DND-41 (cell line): ENCODE measurements at regions not wholly inside any gene's neighbourhood (a gene's known extent, or its start where the extent isn't known, plus 50 kb on each side); places are given as distances from the start of the nearest gene placed in this dataset.

ENCODE experiments used
- EZH2 ChIP-seq: IDR thresholded peaks from 3 replicates; pipeline ENCODE4 v1.6.1; 2012; ENCODE audit warnings: borderline replicate concordance, low read depth, mild to moderate bottlenecking, moderate library complexity, low read length, inconsistent platforms; ENCODE audit not compliant: severe bottlenecking
- TF ChIP-seq, protein P1 (sequence below): IDR thresholded peaks from 2 replicates; pipeline ENCODE4 v1.5.1; 2012; ENCODE audit warnings: borderline replicate concordance, low read length, moderate library complexity, mild to moderate bottlenecking; ENCODE audit not compliant: poor library complexity, severe bottlenecking; ENCODE audit errors: extremely low read depth

- TF ChIP-seq, protein P1, sequence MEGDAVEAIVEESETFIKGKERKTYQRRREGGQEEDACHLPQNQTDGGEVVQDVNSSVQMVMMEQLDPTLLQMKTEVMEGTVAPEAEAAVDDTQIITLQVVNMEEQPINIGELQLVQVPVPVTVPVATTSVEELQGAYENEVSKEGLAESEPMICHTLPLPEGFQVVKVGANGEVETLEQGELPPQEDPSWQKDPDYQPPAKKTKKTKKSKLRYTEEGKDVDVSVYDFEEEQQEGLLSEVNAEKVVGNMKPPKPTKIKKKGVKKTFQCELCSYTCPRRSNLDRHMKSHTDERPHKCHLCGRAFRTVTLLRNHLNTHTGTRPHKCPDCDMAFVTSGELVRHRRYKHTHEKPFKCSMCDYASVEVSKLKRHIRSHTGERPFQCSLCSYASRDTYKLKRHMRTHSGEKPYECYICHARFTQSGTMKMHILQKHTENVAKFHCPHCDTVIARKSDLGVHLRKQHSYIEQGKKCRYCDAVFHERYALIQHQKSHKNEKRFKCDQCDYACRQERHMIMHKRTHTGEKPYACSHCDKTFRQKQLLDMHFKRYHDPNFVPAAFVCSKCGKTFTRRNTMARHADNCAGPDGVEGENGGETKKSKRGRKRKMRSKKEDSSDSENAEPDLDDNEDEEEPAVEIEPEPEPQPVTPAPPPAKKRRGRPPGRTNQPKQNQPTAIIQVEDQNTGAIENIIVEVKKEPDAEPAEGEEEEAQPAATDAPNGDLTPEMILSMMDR = no peak
- no peak for TF ChIP-seq EZH2
These were observed 83.5 kb downstream of the HTR1A start for GRCh38 chr5:63878788-63879187.
